Neural progenitor cell (in vitro differentiated cells): ENCODE measurements at regions not wholly inside any gene's neighbourhood (a gene's known extent, or its start where the extent isn't known, plus 50 kb on each side); places are given as distances from the start of the nearest gene placed in this dataset.

Experiments
- DNase-seq: peaks from one replicate; pipeline ENCODE4 v3.0.0-alpha.2; 2016; ENCODE audit warnings: low spot score
- H2AFZ ChIP-seq: fragments of 200-600 bp; sonication (generic); replicated peaks from 2 replicates; pipeline ENCODE4 v1.6.1; 2016; ENCODE audit warnings: antibody characterized with exemption
- H3F3A ChIP-seq: fragments of 200-600 bp; sonication (generic); 2 replicates; pipeline ENCODE4 v1.6.1; 2016; ENCODE audit warnings: antibody characterized with exemption, low read depth
- H3K27ac ChIP-seq: fragments of 200-600 bp; sonication (generic); 2 replicates; pipeline ENCODE4 v1.5.1; 2016; ENCODE audit warnings: mild to moderate bottlenecking
- H3K27me3 ChIP-seq: fragments of 200-600 bp; sonication (generic); 2 replicates; pipeline ENCODE4 v1.6.1; 2016; ENCODE audit warnings: mild to moderate bottlenecking, moderate library complexity
- H3K36me3 ChIP-seq: fragments of 200-600 bp; sonication (generic); 2 replicates; pipeline ENCODE4 v1.5.1; 2016
- H3K4me1 ChIP-seq: fragments of 200-600 bp; sonication (generic); 2 replicates; pipeline ENCODE4 v1.6.1; 2016; ENCODE audit warnings: mixed run types
- H3K4me2 ChIP-seq: fragments of 200-600 bp; sonication (generic); 2 replicates; pipeline ENCODE4 v1.6.1; 2016
- H3K4me3 ChIP-seq: fragments of 200-600 bp; sonication (generic); 2 replicates; pipeline ENCODE4 v1.5.1; 2016
- H3K79me2 ChIP-seq: fragments of 200-600 bp; sonication (generic); 2 replicates; pipeline ENCODE4 v1.6.1; 2016; ENCODE audit warnings: low read depth
- H3K9ac ChIP-seq: fragments of 200-600 bp; sonication (generic); 2 replicates; pipeline ENCODE4 v1.6.1; 2016
- H3K9me3 ChIP-seq: fragments of 200-600 bp; sonication (generic); 2 replicates; pipeline ENCODE4 v1.5.1; 2016; ENCODE audit warnings: low read depth
- H4K20me1 ChIP-seq: fragments of 200-600 bp; sonication (generic); 2 replicates; pipeline ENCODE4 v1.6.1; 2016; ENCODE audit warnings: low read depth
- H3K27ac Mint-ChIP-seq: 3 replicates; pipeline ENCODE4 v1.8.0; 2021; ENCODE audit warnings: mixed read lengths
- H3K27me3 Mint-ChIP-seq: 2 replicates; pipeline ENCODE4 v1.8.0; 2022; ENCODE audit warnings: low read depth, mild to moderate bottlenecking, inconsistent platforms, moderate library complexity, mixed read lengths; ENCODE audit not compliant: insufficient read depth
- H3K36me3 Mint-ChIP-seq: 3 replicates; pipeline ENCODE4 v1.8.0; 2021; ENCODE audit warnings: mixed read lengths
- H3K4me1 Mint-ChIP-seq: 3 replicates; pipeline ENCODE4 v1.8.0; 2021; ENCODE audit warnings: mixed read lengths
- H3K4me3 Mint-ChIP-seq: 3 replicates; pipeline ENCODE4 v1.8.0; 2021; ENCODE audit warnings: mild to moderate bottlenecking, moderate library complexity, mixed read lengths
- H3K9me3 Mint-ChIP-seq: 3 replicates; pipeline ENCODE4 v1.8.0; 2020; ENCODE audit warnings: mixed read lengths
- EZH2 ChIP-seq: fragments of 200-600 bp; sonication (generic); IDR thresholded peaks from 2 replicates; pipeline ENCODE4 v1.6.1; 2017; ENCODE audit warnings: antibody characterized with exemption, mild to moderate bottlenecking, moderate library complexity
- EZH2phosphoT487 ChIP-seq: fragments of 200-600 bp; sonication (generic); IDR thresholded peaks from 2 replicates; pipeline ENCODE4 v1.6.1; 2017; ENCODE audit warnings: antibody characterized with exemption
- TF ChIP-seq, protein P1 (sequence below): fragments of 200-600 bp; sonication (generic); IDR thresholded peaks from 2 replicates; pipeline ENCODE4 v1.5.1; 2017; ENCODE audit warnings: antibody characterized with exemption, mild to moderate bottlenecking

DNA sequence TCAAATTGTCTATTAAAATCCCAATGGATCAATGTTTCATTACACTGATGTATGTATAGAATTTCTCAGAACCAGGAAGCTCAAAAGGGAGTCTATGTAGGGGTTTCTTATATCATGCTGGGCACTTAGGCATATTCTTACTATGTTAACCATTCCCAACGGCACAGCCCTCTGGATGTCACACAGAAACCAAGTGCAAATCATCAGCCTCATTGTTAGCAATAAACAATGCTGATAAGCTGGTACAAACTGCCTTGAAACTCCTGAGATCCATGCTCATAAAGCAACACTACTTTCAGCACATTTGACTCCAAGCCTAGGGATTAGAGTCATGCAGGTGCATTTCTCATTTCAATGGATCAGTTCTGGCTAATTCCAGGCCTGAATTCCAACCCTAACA is 730.2 kb upstream of the SLC39A10 start:
- Histone ChIP-seq H4K20me1 (no peaks in the 10 kb centered on the region), H3K4me1 (no peaks in the 10 kb centered on the region), H3K27me3 (no peaks in the 10 kb centered on the region), H3K36me3 (no peaks in the 10 kb centered on the region), H3K4me2 (no peak overlapping the region), H3F3A (no peaks in the 10 kb centered on the region), H2AFZ (no peak overlapping the region), H3K4me3 (no peak overlapping the region), H3K79me2 (no peaks in the 10 kb centered on the region), H3K27ac (no peak overlapping the region), H3K9ac (no peak overlapping the region), H3K9me3 (no peaks in the 10 kb centered on the region)
- Mint-ChIP-seq H3K36me3 (no peaks in the 10 kb centered on the region), H3K9me3 (no peaks in the 10 kb centered on the region), H3K27me3 (no peaks in the 10 kb centered on the region), H3K27ac (no peak overlapping the region), H3K4me3 (no peak overlapping the region), H3K4me1 (peaks cover 3% of the 10 kb centered on the region)
- DNase-seq, result peak; percentile 6
- no peak for TF ChIP-seq EZH2
- TF ChIP-seq, protein P1, sequence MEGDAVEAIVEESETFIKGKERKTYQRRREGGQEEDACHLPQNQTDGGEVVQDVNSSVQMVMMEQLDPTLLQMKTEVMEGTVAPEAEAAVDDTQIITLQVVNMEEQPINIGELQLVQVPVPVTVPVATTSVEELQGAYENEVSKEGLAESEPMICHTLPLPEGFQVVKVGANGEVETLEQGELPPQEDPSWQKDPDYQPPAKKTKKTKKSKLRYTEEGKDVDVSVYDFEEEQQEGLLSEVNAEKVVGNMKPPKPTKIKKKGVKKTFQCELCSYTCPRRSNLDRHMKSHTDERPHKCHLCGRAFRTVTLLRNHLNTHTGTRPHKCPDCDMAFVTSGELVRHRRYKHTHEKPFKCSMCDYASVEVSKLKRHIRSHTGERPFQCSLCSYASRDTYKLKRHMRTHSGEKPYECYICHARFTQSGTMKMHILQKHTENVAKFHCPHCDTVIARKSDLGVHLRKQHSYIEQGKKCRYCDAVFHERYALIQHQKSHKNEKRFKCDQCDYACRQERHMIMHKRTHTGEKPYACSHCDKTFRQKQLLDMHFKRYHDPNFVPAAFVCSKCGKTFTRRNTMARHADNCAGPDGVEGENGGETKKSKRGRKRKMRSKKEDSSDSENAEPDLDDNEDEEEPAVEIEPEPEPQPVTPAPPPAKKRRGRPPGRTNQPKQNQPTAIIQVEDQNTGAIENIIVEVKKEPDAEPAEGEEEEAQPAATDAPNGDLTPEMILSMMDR, result no peak
- no peak for TF ChIP-seq EZH2phosphoT487

DNA sequence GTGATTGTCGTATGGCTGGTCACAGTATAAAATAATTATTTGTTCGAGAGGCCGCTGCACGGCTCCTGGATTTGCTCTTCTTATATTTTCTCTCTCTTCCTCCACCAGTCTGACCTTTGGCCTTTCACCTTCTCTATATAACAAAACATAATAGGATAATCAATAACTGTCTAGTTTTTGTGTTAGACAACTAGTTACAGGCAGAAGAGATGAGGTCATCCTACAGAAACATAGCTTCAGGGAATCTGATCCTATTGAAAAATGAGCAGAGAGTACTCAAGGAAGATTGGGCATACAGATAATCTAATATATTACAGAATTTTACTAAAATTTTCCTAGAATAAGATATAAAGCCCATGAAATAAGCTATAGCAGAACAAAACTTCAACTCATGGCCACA is 731.3 kb upstream of the SLC39A10 start:
- no peaks in the 10 kb centered on the region for H3K9me3 Mint-ChIP-seq
- Histone ChIP-seq H3K36me3 (no peaks in the 10 kb centered on the region), H3K4me2 (no peak overlapping the region), H3K4me1 (no peaks in the 10 kb centered on the region), H3K4me3 (no peak overlapping the region), H3K27me3 (no peaks in the 10 kb centered on the region), H3K27ac (no peak overlapping the region), H3K79me2 (no peaks in the 10 kb centered on the region), H2AFZ (no peak overlapping the region), H3K9ac (no peak overlapping the region), H4K20me1 (no peaks in the 10 kb centered on the region), H3F3A (no peaks in the 10 kb centered on the region), H3K9me3 (no peaks in the 10 kb centered on the region)
- H3K27me3 Mint-ChIP-seq, result no peaks in the 10 kb centered on the region
- no peak for TF ChIP-seq EZH2phosphoT487
- TF ChIP-seq, protein P1, result no peak
- no peak for TF ChIP-seq EZH2
- H3K4me1 Mint-ChIP-seq, result peaks cover 3% of the 10 kb centered on the region
- H3K36me3 Mint-ChIP-seq, result no peaks in the 10 kb centered on the region
- DNase-seq, result no peak
- no peak overlapping the region for H3K4me3 Mint-ChIP-seq
- no peak overlapping the region for H3K27ac Mint-ChIP-seq

DNA sequence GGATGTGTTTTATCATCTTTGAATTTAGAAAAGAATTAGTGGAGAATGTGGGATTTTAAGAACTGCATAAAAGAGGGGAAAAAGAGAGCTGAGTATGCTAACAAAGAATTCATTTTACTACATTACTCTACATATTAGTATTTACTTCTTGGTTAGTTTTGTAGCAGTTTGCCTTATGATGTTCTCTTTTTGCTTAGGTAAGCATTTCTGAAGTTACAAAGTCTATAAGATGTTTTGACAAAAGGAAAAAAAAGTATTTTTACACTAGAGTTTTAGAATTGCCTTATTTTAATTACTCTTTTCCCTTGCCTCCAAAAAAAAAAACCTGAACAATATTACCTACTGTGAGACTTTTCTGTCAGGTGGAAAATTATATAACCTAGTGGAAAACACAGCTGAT is 739.5 kb upstream of the SLC39A10 start:
- Histone ChIP-seq H3K4me3 (no peak overlapping the region), H3K4me1 (no peaks in the 10 kb centered on the region), H3K27me3 (no peaks in the 10 kb centered on the region), H3K4me2 (no peak overlapping the region), H3K9me3 (no peaks in the 10 kb centered on the region), H3K9ac (no peak overlapping the region), H3K79me2 (no peaks in the 10 kb centered on the region), H4K20me1 (no peaks in the 10 kb centered on the region), H3K36me3 (no peaks in the 10 kb centered on the region), H3K27ac (no peak overlapping the region), H2AFZ (no peak overlapping the region), H3F3A (no peaks in the 10 kb centered on the region)
- no peak for DNase-seq
- Mint-ChIP-seq H3K36me3 (no peaks in the 10 kb centered on the region), H3K27ac (no peak overlapping the region), H3K4me1 (no peaks in the 10 kb centered on the region), H3K9me3 (no peaks in the 10 kb centered on the region), H3K4me3 (no peak overlapping the region), H3K27me3 (peaks cover 2% of the 10 kb centered on the region)
- TF ChIP-seq EZH2phosphoT487 (no peak), EZH2 (no peak)
- TF ChIP-seq, protein P1, result no peak

DNA sequence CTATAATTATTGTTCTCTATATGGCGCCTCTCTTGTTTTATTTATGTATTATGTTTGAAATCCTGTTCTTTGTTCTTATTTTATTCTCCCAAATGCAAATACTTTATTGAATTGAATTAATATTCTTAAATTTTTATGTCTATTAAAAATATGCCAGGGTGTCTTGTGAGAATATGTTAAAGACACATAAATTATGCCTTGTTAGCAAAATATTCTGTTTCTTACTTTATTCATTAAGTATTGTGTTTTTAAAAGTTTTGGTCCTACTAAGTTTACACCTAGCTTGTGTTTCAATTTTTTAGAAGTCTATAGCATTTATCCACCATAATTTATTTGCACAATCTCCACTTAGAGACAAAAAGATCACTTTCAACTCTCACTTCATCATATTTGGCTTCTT is 741.5 kb upstream of the SLC39A10 start:
- no peaks in the 10 kb centered on the region for H3K9me3 ChIP-seq
- no peak for TF ChIP-seq EZH2phosphoT487
- no peak for TF ChIP-seq EZH2
- TF ChIP-seq, protein P1, result no peak
- no peak for DNase-seq
- no peak overlapping the region for H3K4me2 ChIP-seq
- Mint-ChIP-seq H3K9me3 (no peaks in the 10 kb centered on the region), H3K36me3 (no peaks in the 10 kb centered on the region), H3K27me3 (peaks cover 2% of the 10 kb centered on the region), H3K27ac (no peak overlapping the region), H3K4me1 (no peaks in the 10 kb centered on the region), H3K4me3 (no peak overlapping the region)
- H3K4me3 ChIP-seq, result no peak overlapping the region
- no peaks in the 10 kb centered on the region for H4K20me1 ChIP-seq
- H3K27me3 ChIP-seq, result no peaks in the 10 kb centered on the region
- H3K36me3 ChIP-seq, result no peaks in the 10 kb centered on the region
- H3K27ac ChIP-seq, result no peak overlapping the region
- no peaks in the 10 kb centered on the region for H3K4me1 ChIP-seq
- no peaks in the 10 kb centered on the region for H3F3A ChIP-seq
- no peaks in the 10 kb centered on the region for H3K79me2 ChIP-seq
- no peak overlapping the region for H3K9ac ChIP-seq
- H2AFZ ChIP-seq, result no peak overlapping the region
